AG09309 (cell line): ENCODE measurements at regions not wholly inside any gene's neighbourhood (a gene's known extent, or its start where the extent isn't known, plus 50 kb on each side); places are given as distances from the start of the nearest gene placed in this dataset.

Source experiments
- DNase-seq: peaks from one replicate; pipeline ENCODE4 v3.0.0-alpha.2; 2010; ENCODE audit warnings: low read depth
- H3K4me3 ChIP-seq: 2 replicates; pipeline ENCODE4 v1.5.1; 2011; ENCODE audit warnings: mild to moderate bottlenecking, low read depth, low read length, moderate library complexity; ENCODE audit not compliant: control insufficient read depth
- CTCF ChIP-seq: IDR thresholded peaks from 2 replicates; pipeline ENCODE4 v1.5.1; 2011; ENCODE audit warnings: mild to moderate bottlenecking, low read depth, low read length, inconsistent platforms; ENCODE audit not compliant: insufficient read depth, control insufficient read depth; ENCODE audit errors: missing control alignments

- H3K4me3 ChIP-seq, result no peak overlapping the region
- TF ChIP-seq CTCF, result no peak
- DNase-seq, result no peak
Measured at GRCh38 chr2:236908439-236909192, 177.1 kb upstream of the COPS8 start.

- no peak overlapping the region for H3K4me3 ChIP-seq
- TF ChIP-seq CTCF, result no peak
- DNase-seq, result no peak
Measured at GRCh38 chr2:236909193-236909504, 176.5 kb upstream of the COPS8 start.

- no peak overlapping the region for H3K4me3 ChIP-seq
- no peak for DNase-seq
- TF ChIP-seq CTCF, result no peak
Measured at GRCh38 chr2:236909802-236910201, 175.9 kb upstream of the COPS8 start.

GRCh38 chr2:236910781-236911495, 174.8 kb upstream of the COPS8 start:
- no peak overlapping the region for H3K4me3 ChIP-seq
- no peak for DNase-seq
- TF ChIP-seq CTCF, result no peak

GRCh38 chr2:236912326-236913120, 173.2 kb upstream of the COPS8 start:
- TF ChIP-seq CTCF, result no peak
- H3K4me3 ChIP-seq, result no peak overlapping the region
- DNase-seq, result no peak

GRCh38 chr2:236915186-236915585, 170.5 kb upstream of the COPS8 start:
- H3K4me3 ChIP-seq, result no peak overlapping the region
- DNase-seq, result no peak
- TF ChIP-seq CTCF, result no peak
